ENCODE measurements at regions not wholly inside any gene's neighbourhood (a gene's known extent, or its start where the extent isn't known, plus 50 kb on each side); places are given as distances from the start of the nearest gene placed in this dataset.
A peak's percentile ranks its signal among the peaks of the same experiment; 100 is the strongest.
"Not testable (repeated sequence)": the region's sequence is repeated elsewhere in the genome, so short reads cannot be mapped to it uniquely, and the experiment has no call there.

GRCh38 chr4:74505355-74505978 is 60.5 kb downstream of the AREG start:
- peak overlapping the region in 1 of 3 donors; percentile 1 for H3K4me3 ChIP-seq
- peak; percentile 33 to 66 for DNase-seq (ENCODE audit: low spot score in 2 of 2)

GRCh38 chr4:74509363-74509762 is 64.4 kb downstream of the AREG start:
- DNase-seq (ENCODE audit: low spot score in 2 of 2); H3K4me3 ChIP-seq; intact Hi-C loops (cut with DNase I; ENCODE audit: low total_unique reads); H3K27me3 ChIP-seq; H3K27ac ChIP-seq; H3K4me1 ChIP-seq; H3K36me3 ChIP-seq; H3K9me3 ChIP-seq: not testable (repeated sequence)

More at GRCh38 chr4:74505355-74505978, 60.5 kb downstream of the AREG start:
- H3K27me3 ChIP-seq; H3K9me3 ChIP-seq; H3K4me1 ChIP-seq; H3K36me3 ChIP-seq; intact Hi-C loops (cut with DNase I; ENCODE audit: low total_unique reads): not testable (repeated sequence)
- H3K27ac ChIP-seq, result peak overlapping the region in 1 of 2 donors; percentile 48

GRCh38 chr4:74516303-74516702 is 71.4 kb downstream of the AREG start:
- Histone ChIP-seq H3K4me3 (no peak overlapping the region), H3K4me1 (no peaks in the 10 kb centered on the region), H3K36me3 (no peaks in the 10 kb centered on the region), H3K27ac (no peak overlapping the region), H3K27me3 (no peaks in the 10 kb centered on the region), H3K9me3 (no peaks in the 10 kb centered on the region)
- intact Hi-C loops (cut with DNase I; ENCODE audit: low total_unique reads), result no loop called here
- no peak for DNase-seq (ENCODE audit: low spot score in 2 of 2)
- no peak for TF ChIP-seq POLR2A (IDR thresholded peaks at IDR 0.05)
- no peak for TF ChIP-seq CTCF (IDR thresholded peaks at IDR 0.05)
- TF ChIP-seq POLR2AphosphoS5 (IDR thresholded peaks at IDR 0.05), result no peak

GRCh38 chr4:74517996-74518395 is 73.1 kb downstream of the AREG start:
- no peak for TF ChIP-seq POLR2A (IDR thresholded peaks at IDR 0.05)
- no peak for TF ChIP-seq CTCF (IDR thresholded peaks at IDR 0.05)
- TF ChIP-seq POLR2AphosphoS5 (IDR thresholded peaks at IDR 0.05), result no peak
- no peaks in the 10 kb centered on the region for H3K4me1 ChIP-seq
- H3K4me3 ChIP-seq, result no peak overlapping the region
- DNase-seq (ENCODE audit: low spot score in 2 of 2), result no peak
- no peaks in the 10 kb centered on the region for H3K27me3 ChIP-seq
- intact Hi-C loops (cut with DNase I; ENCODE audit: low total_unique reads), result no loop called here
- no peaks in the 10 kb centered on the region for H3K36me3 ChIP-seq
- no peak overlapping the region for H3K27ac ChIP-seq
- no peaks in the 10 kb centered on the region for H3K9me3 ChIP-seq

- H3K4me1 ChIP-seq, result no peaks in the 10 kb centered on the region
- H3K27ac ChIP-seq, result no peak overlapping the region
- no peaks in the 10 kb centered on the region for H3K27me3 ChIP-seq
- H3K36me3 ChIP-seq, result no peaks in the 10 kb centered on the region
- TF ChIP-seq POLR2AphosphoS5 (IDR thresholded peaks at IDR 0.05), result no peak
- TF ChIP-seq CTCF (IDR thresholded peaks at IDR 0.05), result no peak
- TF ChIP-seq POLR2A (IDR thresholded peaks at IDR 0.05), result no peak
- intact Hi-C loops (cut with DNase I; ENCODE audit: low total_unique reads), result no loop called here
- H3K9me3 ChIP-seq, result no peaks in the 10 kb centered on the region
- no peak for DNase-seq (ENCODE audit: low spot score in 2 of 2)
- H3K4me3 ChIP-seq, result no peak overlapping the region
Observed at GRCh38 chr4:74522251-74522991, 77.5 kb downstream of the AREG start.

- no peak for DNase-seq (ENCODE audit: low spot score in 2 of 2)
- intact Hi-C loops (cut with DNase I; ENCODE audit: low total_unique reads), result no loop called here
- no peaks in the 10 kb centered on the region for H3K4me1 ChIP-seq
- H3K27me3 ChIP-seq, result no peaks in the 10 kb centered on the region
- no peak overlapping the region for H3K4me3 ChIP-seq
- H3K27ac ChIP-seq, result no peak overlapping the region
- H3K9me3 ChIP-seq, result no peaks in the 10 kb centered on the region
- H3K36me3 ChIP-seq, result no peaks in the 10 kb centered on the region
- TF ChIP-seq CTCF (IDR thresholded peaks at IDR 0.05), result no peak
- TF ChIP-seq POLR2AphosphoS5 (IDR thresholded peaks at IDR 0.05), result no peak
- TF ChIP-seq POLR2A (IDR thresholded peaks at IDR 0.05), result no peak
Observed at GRCh38 chr4:74523096-74523495, 78.2 kb downstream of the AREG start.

All from breast epithelium (tissue), 4 donors.